ENCODE measurements at regions not wholly inside any gene's neighbourhood (a gene's known extent, or its start where the extent isn't known, plus 50 kb on each side); places are given as distances from the start of the nearest gene placed in this dataset.

DNA sequence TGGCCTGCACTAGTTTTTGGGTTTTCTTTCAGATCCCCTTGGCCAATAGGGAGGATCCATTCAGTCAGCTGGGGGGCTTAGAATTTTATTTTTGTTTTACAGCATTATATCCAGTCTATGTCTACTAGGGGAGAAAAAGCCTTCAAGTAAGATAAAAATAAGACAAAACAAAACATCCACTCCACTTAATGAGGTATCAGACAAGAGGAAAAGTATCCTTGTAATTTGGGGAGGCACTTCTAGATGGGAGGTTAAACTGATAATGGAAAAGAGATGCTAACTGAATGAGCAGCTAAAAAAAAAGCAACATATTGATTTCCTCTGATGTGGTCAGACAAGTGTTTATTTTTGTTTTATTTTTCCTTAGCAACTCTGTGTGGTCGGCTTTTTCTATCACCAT is 278.0 kb upstream of the ANO3 start:
- DNase-seq, result no peak

GRCh38 chr11:26062660-26063059 is 269.3 kb upstream of the ANO3 start:
- no peak for DNase-seq

- DNase-seq, result no peak
Measured at GRCh38 chr11:26063915-26064314, 268.0 kb upstream of the ANO3 start.

GRCh38 chr11:26065944-26066343 is 266.0 kb upstream of the ANO3 start:
- no peak for DNase-seq

GRCh38 chr11:26070714-26071380 is 261.1 kb upstream of the ANO3 start:
- DNase-seq, result no peak

DNA sequence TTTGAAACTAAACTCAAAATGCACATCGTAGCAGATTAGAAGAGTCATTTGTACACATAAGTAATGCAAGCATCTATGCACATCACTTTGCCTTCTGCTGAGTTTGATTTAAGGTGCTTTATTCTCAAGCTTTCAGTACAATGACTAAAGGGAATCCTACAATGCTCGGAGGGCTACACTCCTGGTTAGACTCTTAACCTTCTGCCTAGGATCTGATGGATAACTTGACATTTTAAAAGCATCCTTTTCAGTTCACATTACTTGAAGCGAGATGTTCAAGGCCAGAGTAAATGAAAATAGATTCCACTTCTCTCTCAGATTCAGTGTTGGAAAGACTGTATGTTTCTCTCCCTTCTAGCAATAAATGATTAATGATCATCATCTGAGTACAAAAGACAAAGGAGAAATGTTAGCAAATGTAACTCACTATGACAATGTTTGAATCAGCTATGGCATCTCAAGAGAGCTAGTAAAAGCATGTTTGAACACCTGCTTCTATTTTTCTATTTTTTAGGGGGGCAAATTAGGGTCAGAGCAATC is 259.2 kb upstream of the ANO3 start:
- DNase-seq, result no peak

- DNase-seq, result no peak
Measured at GRCh38 chr11:26073646-26074045, 258.3 kb upstream of the ANO3 start.

DNA sequence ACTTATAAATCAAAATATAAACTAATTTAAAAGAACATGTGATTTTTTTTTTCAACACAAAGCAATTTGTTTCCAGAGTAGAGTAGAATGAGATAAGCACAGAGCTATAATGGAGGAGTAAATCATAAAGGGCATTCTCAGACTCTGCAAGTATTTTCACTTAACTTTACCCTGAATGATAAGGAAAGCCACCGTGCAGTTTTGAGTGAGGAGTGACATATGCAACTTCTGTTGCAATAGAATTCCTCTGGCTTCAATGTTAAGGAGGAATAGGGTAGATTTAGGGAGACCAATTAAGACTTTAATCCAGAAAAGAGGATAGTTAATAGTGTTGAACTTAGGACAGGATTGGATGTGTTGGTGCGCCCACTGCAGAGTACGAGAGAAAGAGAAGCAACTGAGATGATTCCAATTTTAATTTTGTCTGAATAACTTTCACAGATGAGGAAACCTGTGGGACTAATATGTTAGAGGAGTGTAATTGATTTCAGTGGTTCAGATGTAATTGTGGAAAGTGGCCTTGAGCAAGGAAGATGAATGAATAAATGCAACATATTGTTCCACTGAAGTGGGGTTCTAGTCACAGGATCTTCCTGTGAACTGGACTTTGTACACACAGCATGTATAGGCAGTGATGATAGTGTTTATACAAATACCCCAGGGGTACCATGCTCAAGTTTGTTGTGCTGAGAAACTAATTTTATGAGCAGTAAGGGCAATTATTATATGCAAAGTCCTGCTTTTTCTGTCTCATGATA is 255.5 kb upstream of the ANO3 start:
- DNase-seq, result no peak

GRCh38 chr11:26078231-26078821 is 253.6 kb upstream of the ANO3 start:
- no peak for DNase-seq

DNA sequence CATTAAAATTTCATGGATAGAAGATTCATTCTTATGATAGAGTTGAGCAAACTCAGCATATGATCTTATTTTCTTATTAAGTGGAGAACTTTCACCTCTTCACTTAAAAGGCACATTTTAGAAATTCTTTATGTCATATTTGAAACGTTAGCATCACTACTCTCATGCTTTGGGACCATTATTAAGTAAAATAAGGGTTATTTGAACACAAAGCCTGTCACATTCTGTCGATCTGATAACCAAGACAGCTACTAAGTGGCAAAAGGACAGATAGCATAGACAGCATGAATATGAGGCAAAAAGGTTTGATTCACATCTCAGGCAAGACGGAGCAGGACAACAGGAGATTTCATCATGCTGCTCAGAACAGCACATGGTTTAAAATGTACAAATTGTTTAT is 247.6 kb upstream of the ANO3 start:
- DNase-seq, result no peak

- no peak for DNase-seq
Measured at GRCh38 chr11:26086028-26086427, 245.9 kb upstream of the ANO3 start.

GRCh38 chr11:26087120-26087935 is 244.6 kb upstream of the ANO3 start:
- no peak for DNase-seq

GRCh38 chr11:26088391-26088790 is 243.5 kb upstream of the ANO3 start:
- DNase-seq, result no peak

DNA sequence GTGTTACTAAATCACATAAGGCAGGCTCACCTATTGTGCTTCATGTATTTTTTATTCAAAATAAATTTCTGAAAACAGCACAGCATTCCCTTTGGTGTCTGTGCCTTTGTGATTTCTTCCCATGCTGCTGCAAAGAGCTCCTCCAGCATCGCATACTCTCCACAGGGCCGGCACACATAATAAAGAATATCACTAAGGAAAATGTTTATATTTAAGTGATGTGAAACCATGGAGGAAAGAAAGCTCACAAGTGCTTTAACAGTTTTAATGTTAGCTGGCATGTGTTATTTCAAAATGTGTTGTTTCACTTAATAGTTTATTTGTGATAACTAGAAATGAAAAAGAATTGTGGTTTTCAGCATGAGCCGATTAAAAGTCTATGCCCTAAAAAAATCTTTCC is 241.3 kb upstream of the ANO3 start:
- no peak for DNase-seq

DNA sequence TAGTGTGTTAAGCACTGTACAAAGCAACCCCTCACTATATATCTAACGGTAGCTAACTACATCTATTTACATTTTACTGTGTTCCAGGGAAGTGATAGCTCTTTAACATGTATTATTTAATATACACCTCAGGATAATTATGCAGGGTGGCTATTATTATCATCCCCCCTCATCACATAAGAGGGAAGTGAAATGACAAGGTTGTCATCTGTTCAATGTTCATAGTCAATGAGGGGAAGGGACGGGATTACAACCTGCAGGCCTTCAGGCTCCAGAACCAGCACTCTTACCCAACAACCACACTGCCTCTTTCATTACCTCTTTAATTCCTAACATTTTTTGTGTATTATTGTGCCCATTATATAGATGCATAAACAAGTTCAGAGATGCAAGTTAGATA is 238.7 kb upstream of the ANO3 start:
- no peak for DNase-seq

DNA sequence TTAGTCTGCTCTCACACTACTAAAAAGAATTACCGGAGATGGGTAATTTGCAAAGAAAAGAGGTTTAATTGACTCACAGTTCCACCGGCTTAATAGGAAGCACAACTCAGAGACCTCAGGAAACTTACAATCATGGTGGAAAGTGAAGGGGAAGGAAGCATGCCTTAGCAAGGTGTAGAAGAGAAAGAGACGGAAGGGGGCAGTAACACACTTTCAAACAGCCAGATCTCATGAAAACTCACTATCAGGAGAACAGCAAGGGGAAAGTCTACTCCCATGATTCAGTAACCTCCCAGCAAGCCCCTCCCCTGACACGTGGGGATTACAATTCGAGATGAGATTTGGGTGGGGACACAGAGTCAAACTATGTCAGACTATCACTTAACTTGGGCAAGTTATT is 236.6 kb upstream of the ANO3 start:
- no peak for DNase-seq

DNA sequence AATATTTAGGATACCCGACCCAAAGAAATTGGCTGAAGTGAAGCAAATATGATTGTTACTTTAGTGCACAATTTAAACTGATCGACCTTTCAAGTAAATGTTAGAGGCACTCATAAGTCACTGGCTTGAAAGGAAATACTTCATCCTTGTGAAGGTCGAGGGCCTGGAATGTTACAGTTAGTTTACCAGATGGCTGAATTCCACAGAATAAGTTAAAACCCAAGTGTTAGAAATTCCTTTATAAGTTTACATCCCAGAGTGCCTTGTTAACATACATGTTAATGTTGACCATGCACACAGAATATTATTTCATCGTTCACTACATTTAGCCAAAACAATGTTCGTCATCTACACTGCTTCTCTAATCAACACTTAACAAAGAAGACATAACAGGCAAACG is 235.5 kb upstream of the ANO3 start:
- DNase-seq, result no peak

DNA sequence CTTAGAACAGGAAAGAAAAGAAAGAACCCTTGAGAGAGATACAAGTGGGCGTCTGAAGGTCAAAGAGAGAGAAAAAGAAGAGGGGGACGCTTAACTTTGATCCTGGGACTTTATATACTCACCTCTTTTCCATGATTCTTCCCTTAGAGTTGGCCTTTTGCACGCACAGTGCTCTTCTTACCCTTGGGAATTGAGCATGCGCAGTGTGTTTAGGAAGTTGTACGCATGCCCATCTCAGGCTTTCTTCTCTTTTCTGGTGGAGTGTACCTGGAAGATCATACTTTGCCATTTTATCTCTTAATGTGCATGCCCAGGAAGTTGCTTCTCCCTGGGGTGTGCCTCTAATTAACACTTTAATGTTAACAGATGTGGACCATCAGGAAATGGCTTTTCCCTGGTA is 229.6 kb upstream of the ANO3 start:
- DNase-seq, result no peak

DNA sequence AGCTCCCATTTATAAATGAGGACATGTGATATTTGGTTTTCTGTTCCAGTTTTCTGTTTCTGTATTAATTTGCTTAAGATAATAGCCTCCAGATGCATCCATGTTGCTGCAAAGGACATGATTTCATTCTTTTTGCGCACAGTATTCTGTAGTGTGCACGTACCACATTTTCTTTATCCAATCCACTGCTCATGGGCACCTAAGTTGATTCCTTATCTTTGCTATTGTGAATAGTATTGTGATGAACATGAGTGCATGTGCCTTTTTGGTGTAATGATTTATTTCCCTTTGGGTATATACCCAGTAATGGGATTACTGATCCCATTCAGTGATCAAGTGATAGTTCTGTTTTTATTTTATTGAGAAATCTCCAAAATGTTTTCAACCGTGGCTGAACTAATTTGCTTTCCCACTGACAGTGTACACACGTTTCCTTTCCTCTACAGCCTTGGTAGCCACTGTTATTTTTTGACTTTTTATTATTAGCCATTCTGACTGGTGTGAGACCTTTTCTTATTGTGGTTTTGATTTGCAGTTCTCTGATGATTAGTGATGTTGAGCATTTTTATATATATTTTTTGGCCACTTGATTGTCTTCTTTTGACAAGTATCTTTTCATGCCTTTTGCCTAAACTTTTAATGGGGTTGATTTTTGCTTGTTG is 226.0 kb upstream of the ANO3 start:
- no peak for DNase-seq

DNA sequence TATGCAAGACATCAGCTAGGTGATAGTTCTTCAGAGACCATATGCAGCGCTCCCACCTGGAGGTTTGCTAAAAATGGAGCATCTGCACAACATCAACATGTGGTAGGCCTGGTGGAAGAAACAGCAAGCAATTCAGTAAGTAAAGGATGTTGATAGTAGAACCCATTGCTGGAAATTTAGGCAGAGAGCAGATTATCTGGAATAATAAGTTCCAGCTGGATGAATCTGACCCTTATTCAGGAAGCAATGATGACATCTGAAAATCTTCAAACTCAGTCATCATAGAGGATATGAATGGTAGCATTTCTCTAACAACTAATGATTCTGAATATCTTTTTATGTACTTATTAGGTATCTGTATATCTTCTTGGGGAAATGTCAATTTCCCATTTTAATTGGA is 225.2 kb upstream of the ANO3 start:
- no peak for DNase-seq

- DNase-seq, result no peak
Measured at GRCh38 chr11:26109658-26110368, 222.1 kb upstream of the ANO3 start.

DNA sequence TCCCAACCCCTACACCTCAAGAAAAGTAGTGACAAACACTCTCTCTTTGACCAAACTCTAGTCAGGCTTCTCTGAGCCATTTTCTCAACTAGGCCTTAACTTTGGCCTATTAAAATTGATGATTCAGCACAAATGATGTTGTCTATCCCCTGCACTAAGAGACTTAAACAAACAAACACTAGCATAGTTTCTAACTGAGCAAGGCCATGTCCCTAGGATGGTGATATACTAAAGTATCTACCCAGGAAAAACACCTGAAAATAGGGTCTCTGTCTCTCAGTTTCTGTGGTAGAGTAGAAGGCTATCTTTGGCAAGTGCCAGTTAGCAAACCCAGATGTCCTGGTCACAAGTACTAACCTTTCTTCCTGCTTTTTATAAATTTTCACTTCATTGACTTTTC is 219.7 kb upstream of the ANO3 start:
- DNase-seq, result no peak

All from stimulated activated CD4-positive, alpha-beta T cell treated with anti-CD3 and anti-CD28 coated beads, Interleukin-2, amount 100 ng/mL, for 24 hours (primary cell).